A549 (cell line): ENCODE measurements at regions not wholly inside any gene's neighbourhood (a gene's known extent, or its start where the extent isn't known, plus 50 kb on each side); places are given as distances from the start of the nearest gene placed in this dataset.

Source experiments
- ATAC-seq, 2 experiments: fragments of 200-7000 bp in 1 of 2; fragments of >200 bp in 1 of 2; cut with Nextera tagmentation in 1 of 2; cut with Tn5 transposase in 1 of 2; 3 replicates each; pipeline versions ENCODE4 v1.8.0 to v1.9.1; 2018 to 2020; ENCODE audit warnings: mild to moderate bottlenecking in 1 of 2, moderate library complexity in 1 of 2
- CTCF ChIA-PET: fragments of 300-600 bp; sonication (Branson Sonifier 250); formaldehyde crosslinking; extraction: SDS; loops from one replicate; lab custom pipeline; 2021; ENCODE audit warnings: antibody characterized with exemption, inconsistent platforms; lab: Yijun Ruan, JAX
- POLR2A ChIA-PET: fragments of 350-600 bp; formaldehyde crosslinking; extraction: SDS; loops from one replicate; lab custom pipeline; 2021; ENCODE audit warnings: antibody characterized with exemption, inconsistent platforms; lab: Yijun Ruan, JAX
- DNase-seq, 2 experiments: peaks; one replicate each; pipeline versions ENCODE4 v3.0.0 to v3.0.0-alpha.2; 2011 to 2016; ENCODE audit warnings: low read depth in 1 of 2, low spot score in 1 of 2
- FAIRE-seq: peaks from 2 replicates; lab custom pipeline; 2011; peaks lifted over from hg19 to GRCh38; lab: Jason Lieb, UNC
- H3K27ac ChIP-seq, 2 experiments: fragments of >200 bp; sonication (Bioruptor Twin); formaldehyde crosslinking; 3 replicates each; pipeline ENCODE4 v1.5.1; 2016 to 2017
- H3K4me1 ChIP-seq: fragments of >200 bp; sonication (Bioruptor Twin); formaldehyde crosslinking; 3 replicates; pipeline ENCODE4 v1.6.1; 2016
- H3K4me2 ChIP-seq: fragments of >200 bp; sonication (Bioruptor Twin); formaldehyde crosslinking; 3 replicates; pipeline ENCODE4 v1.6.1; 2016
- H3K4me3 ChIP-seq: fragments of >200 bp; sonication (Bioruptor Twin); formaldehyde crosslinking; 3 replicates; pipeline ENCODE4 v1.5.1; 2016
- H3K9me3 ChIP-seq: fragments of >200 bp; sonication (Bioruptor Twin); formaldehyde crosslinking; 3 replicates; pipeline ENCODE4 v1.6.1; 2016
- BCL3 ChIP-seq: fragments of >200 bp; sonication (Bioruptor Twin); formaldehyde crosslinking; IDR thresholded peaks from 3 replicates; pipeline ENCODE4 v1.6.1; 2016
- CHD4 ChIP-seq: fragments of 200-600 bp; sonication (generic); IDR thresholded peaks from 2 replicates; pipeline ENCODE4 v1.6.1; 2016; ENCODE audit warnings: antibody characterized with exemption, mild to moderate bottlenecking, borderline replicate concordance
- FOSL2 ChIP-seq, 2 experiments: fragments of 450-650 bp in 1 of 2; fragments of >200 bp in 1 of 2; sonication (Bioruptor Twin) in 1 of 2; formaldehyde crosslinking; IDR thresholded peaks; 2 replicates each; pipeline versions ENCODE4 v1.5.0 to v1.6.1; 2016 to 2020; ENCODE audit warnings: mild to moderate bottlenecking in 1 of 2, moderate library complexity in 1 of 2
- FOXS1 ChIP-seq: fragments of 250-450 bp; sonication (Bioruptor Pico); IDR thresholded peaks from 2 replicates; pipeline ENCODE4 v1.5.0; 2020; ENCODE audit warnings: mild to moderate bottlenecking, moderate library complexity
- GATA3 ChIP-seq: IDR thresholded peaks from 2 replicates; pipeline ENCODE4 v1.6.1; 2012; ENCODE audit warnings: borderline replicate concordance
- JUNB ChIP-seq: fragments of >200 bp; sonication (Bioruptor Twin); formaldehyde crosslinking; IDR thresholded peaks from 2 replicates; pipeline ENCODE4 v1.6.1; 2016
- MAFK ChIP-seq: fragments of 450-650 bp; IDR thresholded peaks from 2 replicates; pipeline ENCODE4 v1.6.1; 2014; ENCODE audit not compliant: partially characterized antibody
- MAX ChIP-seq: IDR thresholded peaks from 2 replicates; pipeline ENCODE4 v1.6.1; 2012
- MAZ ChIP-seq: fragments of 150-350 bp; IDR thresholded peaks from 2 replicates; pipeline ENCODE4 v1.6.1; 2014; ENCODE audit warnings: antibody characterized with exemption, low read depth, low read length, borderline replicate concordance
- MYC ChIP-seq: IDR thresholded peaks from 2 replicates; pipeline ENCODE4 v1.6.1; 2012; ENCODE audit warnings: mild to moderate bottlenecking, inconsistent platforms, low read length, improper control_type of control experiment, borderline replicate concordance
- NPAS2 ChIP-seq: fragments of 250-450 bp; sonication (Bioruptor Pico); IDR thresholded peaks from 2 replicates; pipeline ENCODE4 v1.8.0; 2022; ENCODE audit warnings: mild to moderate bottlenecking, moderate library complexity, borderline replicate concordance
- PBX3 ChIP-seq: IDR thresholded peaks from 2 replicates; pipeline ENCODE4 v1.6.1; 2012
- POLR2AphosphoS2 ChIP-seq: conservative IDR thresholded peaks from 2 replicates; pipeline ENCODE4 v1.6.1; 2012; ENCODE audit warnings: low read length, improper control_type of control experiment, inconsistent platforms
- RAD21 ChIP-seq, 2 experiments: fragments of >200 bp in 1 of 2; sonication (Bioruptor Twin) in 1 of 2; formaldehyde crosslinking in 1 of 2; IDR thresholded peaks in 1 of 2; conservative IDR thresholded peaks in 1 of 2; 2 replicates in 1 of 2; 3 replicates in 1 of 2; pipeline ENCODE4 v1.6.1; 2012 to 2018; ENCODE audit warnings: inconsistent platforms in 1 of 2
- RARB ChIP-seq: fragments of 250-450 bp; sonication (Bioruptor Pico); IDR thresholded peaks from 2 replicates; pipeline ENCODE4 v1.8.0; 2021; ENCODE audit warnings: mild to moderate bottlenecking, moderate library complexity
- REST ChIP-seq: fragments of 200-600 bp; sonication (generic); IDR thresholded peaks from 2 replicates; pipeline ENCODE4 v1.6.1; 2016; ENCODE audit warnings: antibody characterized with exemption, mild to moderate bottlenecking, moderate library complexity
- RFX5 ChIP-seq: fragments of 450-650 bp; IDR thresholded peaks from 2 replicates; pipeline ENCODE4 v1.7.1; 2014; ENCODE audit warnings: antibody characterized with exemption, mild to moderate bottlenecking, moderate library complexity
- SREBF2 ChIP-seq: fragments of 450-650 bp; IDR thresholded peaks from 2 replicates; pipeline ENCODE4 v1.6.1; 2014; ENCODE audit warnings: mild to moderate bottlenecking, moderate library complexity
- TP53 ChIP-seq: fragments of 250-450 bp; sonication (Bioruptor Pico); IDR thresholded peaks from 2 replicates; pipeline ENCODE4 v1.5.0; 2021; ENCODE audit warnings: mild to moderate bottlenecking, moderate library complexity
- USF2 ChIP-seq: fragments of 450-650 bp; IDR thresholded peaks from 2 replicates; pipeline ENCODE4 v1.6.1; 2014; ENCODE audit warnings: antibody characterized with exemption
- ZSCAN20 ChIP-seq: fragments of 250-450 bp; sonication (Bioruptor Pico); IDR thresholded peaks from 2 replicates; pipeline ENCODE4 v1.8.0; 2022; ENCODE audit warnings: mild to moderate bottlenecking, moderate library complexity
- WGBS: methylation state at CpG from one replicate; pipeline ENCODE4 v1.1.6; 2017; ENCODE audit errors: missing lambda C conversion rate; 5-methylcytosine and 5-hydroxymethylcytosine counted together

- no peak for TF ChIP-seq BCL3
- TF ChIP-seq POLR2AphosphoS2, result no peak
- no peak for TF ChIP-seq GATA3
- TF ChIP-seq FOSL2 (IDR thresholded peaks at IDR 0.05), result no peak
- no peak for TF ChIP-seq FOSL2 (CRISPR knock-in tag; IDR thresholded peaks at IDR 0.05)
- TF ChIP-seq PBX3, result no peak
Measured at GRCh38 chr4:138611721-138612120, 369.6 kb upstream of the SLC7A11 start (continued).

GRCh38 chr4:138611017-138611416 lies 368.9 kb upstream of the SLC7A11 start:
- Histone ChIP-seq H3K27ac (no peak overlapping the region), H3K4me2 (no peak overlapping the region), H3K4me3 (no peak overlapping the region), H3K4me1 (no peaks in the 10 kb centered on the region), H3K9me3 (no peaks in the 10 kb centered on the region)
- ChIA-PET CTCF (no interaction called here), POLR2A (no interaction called here)
- ATAC-seq (no peak), FAIRE-seq (no peak), DNase-seq (no peak)
- TF ChIP-seq RFX5 (no peak), MAX (no peak), MYC (no peak), SREBF2 (no peak), USF2 (no peak), NPAS2 (no peak), CHD4 (no peak), GATA3 (no peak), REST (no peak), JUNB (no peak), TP53 (CRISPR knock-in tag) (no peak), ZSCAN20 (CRISPR knock-in tag) (no peak), FOXS1 (CRISPR knock-in tag) (no peak), MAFK (no peak), RARB (CRISPR knock-in tag) (no peak), RAD21 (conservative IDR thresholded peaks at IDR 0.05 in 1 of 2, IDR thresholded peaks at IDR 0.05 in 1 of 2) (no peak), MAZ (no peak)
- 68% methylated on average over 1 of the region's 1 CpG for WGBS
